ENCODE measurements at regions not wholly inside any gene's neighbourhood (a gene's known extent, or its start where the extent isn't known, plus 50 kb on each side); places are given as distances from the start of the nearest gene placed in this dataset.
"Not testable (repeated sequence)": the region's sequence is repeated elsewhere in the genome, so short reads cannot be mapped to it uniquely, and the experiment has no call there.

GRCh38 chr3:39558775-39559306, 91.4 kb downstream of the MOBP start:
- no peak for DNase-seq (ENCODE audit: low read depth in 3 of 3)

- DNase-seq (ENCODE audit: low read depth in 3 of 3), result no peak
Observed at GRCh38 chr3:39559543-39559942, 92.1 kb downstream of the MOBP start.

- no peak for DNase-seq (ENCODE audit: low read depth in 3 of 3)
Observed at GRCh38 chr3:39568508-39568907, 101.0 kb downstream of the MOBP start.

- no peak for DNase-seq (ENCODE audit: low read depth in 3 of 3)
Observed at GRCh38 chr3:39569095-39569494, 101.6 kb downstream of the MOBP start.

- no peak for DNase-seq (ENCODE audit: low read depth in 3 of 3)
Observed at GRCh38 chr3:39573392-39573791, 105.9 kb downstream of the MOBP start.

- DNase-seq (ENCODE audit: low read depth in 3 of 3), result no peak
Observed at GRCh38 chr3:39577541-39577940, 110.1 kb downstream of the MOBP start.

GRCh38 chr3:39586215-39586614, 118.7 kb downstream of the MOBP start:
- DNase-seq (ENCODE audit: low read depth in 3 of 3), result not testable (repeated sequence)

GRCh38 chr3:39587113-39587512, 119.6 kb downstream of the MOBP start:
- DNase-seq (ENCODE audit: low read depth in 3 of 3), result no peak

GRCh38 chr3:39590806-39591205, 123.3 kb downstream of the MOBP start:
- no peak for DNase-seq (ENCODE audit: low read depth in 3 of 3)

GRCh38 chr3:39592311-39593050, 125.0 kb downstream of the MOBP start:
- DNase-seq (ENCODE audit: low read depth in 3 of 3), result no peak

GRCh38 chr3:39593341-39593740, 125.9 kb downstream of the MOBP start:
- no peak for DNase-seq (ENCODE audit: low read depth in 3 of 3)

GRCh38 chr3:39601241-39601640, 133.8 kb downstream of the MOBP start:
- no peak for DNase-seq (ENCODE audit: low read depth in 3 of 3)

GRCh38 chr3:39605837-39606236, 138.4 kb downstream of the MOBP start:
- DNase-seq (ENCODE audit: low read depth in 3 of 3), result no peak

GRCh38 chr3:39626198-39626597, 158.7 kb downstream of the MOBP start:
- no peak for DNase-seq (ENCODE audit: low read depth in 3 of 3)

- DNase-seq (ENCODE audit: low read depth in 3 of 3), result no peak
Observed at GRCh38 chr3:39631136-39631535, 163.7 kb downstream of the MOBP start.

GRCh38 chr3:39637807-39638206, 170.3 kb downstream of the MOBP start:
- DNase-seq (ENCODE audit: low read depth in 3 of 3), result no peak

GRCh38 chr3:39638301-39638700, 170.8 kb downstream of the MOBP start:
- no peak for DNase-seq (ENCODE audit: low read depth in 3 of 3)

GRCh38 chr3:39639344-39640236, 169.8 kb upstream of the MYRIP start:
- DNase-seq (ENCODE audit: low read depth in 3 of 3), result peak in 2 of 3 donors; percentile 2 to 4

- DNase-seq (ENCODE audit: low read depth in 3 of 3), result no peak
Observed at GRCh38 chr3:39641274-39641673, 168.1 kb upstream of the MYRIP start.

- DNase-seq (ENCODE audit: low read depth in 3 of 3), result no peak
Observed at GRCh38 chr3:39644176-39644575, 165.2 kb upstream of the MYRIP start.

- DNase-seq (ENCODE audit: low read depth in 3 of 3), result not testable (repeated sequence)
Observed at GRCh38 chr3:39651256-39651655, 158.2 kb upstream of the MYRIP start.

GRCh38 chr3:39651993-39652739, 157.2 kb upstream of the MYRIP start:
- DNase-seq (ENCODE audit: low read depth in 3 of 3), result no peak
